ENCODE measurements at regions not wholly inside any gene's neighbourhood (a gene's known extent, or its start where the extent isn't known, plus 50 kb on each side); places are given as distances from the start of the nearest gene placed in this dataset.

DNA sequence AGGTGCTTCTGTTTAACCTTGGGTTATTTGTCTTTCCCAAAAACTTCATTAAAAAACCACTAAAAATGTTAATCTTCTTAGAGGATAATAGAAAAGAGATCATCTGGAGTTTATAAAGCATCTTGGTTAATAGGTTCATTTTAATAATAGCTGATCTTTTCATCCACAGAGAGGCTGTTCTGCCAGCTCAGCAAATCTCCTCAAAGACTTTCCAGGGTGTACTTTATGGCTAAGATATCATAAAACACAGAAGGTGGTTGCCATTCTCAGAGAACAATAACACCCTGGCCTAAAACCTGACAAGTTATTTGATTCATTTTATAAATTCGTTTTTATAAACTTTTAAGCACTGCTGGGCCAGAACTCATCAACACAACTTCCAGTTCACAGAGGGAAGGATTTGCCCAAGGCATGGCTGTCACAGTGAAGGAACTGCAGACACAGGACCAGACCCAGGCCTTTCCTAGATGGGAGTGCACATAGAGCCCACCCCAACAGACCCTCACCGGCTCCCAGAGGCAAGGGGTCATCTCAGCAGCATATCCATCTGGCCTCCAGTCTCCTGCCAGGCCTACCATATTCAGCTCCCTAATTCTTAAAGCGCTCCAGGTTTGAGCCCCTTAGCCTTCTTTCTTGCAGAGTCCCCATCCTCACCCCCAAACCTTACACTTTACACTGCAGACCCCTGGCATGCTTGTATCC, 203.4 kb upstream of the RAB6C start:
- H3K4me2 ChIP-seq (ENCODE audit: low read length): no peak overlapping the region
- H3K36me3 ChIP-seq (replicated peaks; ENCODE audit: low read depth, low read length): no peaks in the 10 kb centered on the region
- no peaks in the 10 kb centered on the region for H3K9me3 ChIP-seq (ENCODE audit: insufficient read depth, low read length)
- H3K4me3 ChIP-seq (ENCODE audit: low read length): no peak overlapping the region
- 0 out of 2 replicates have a peak, but pooled peaks cover 2% of the 10 kb centered on the region for H3K4me1 ChIP-seq (ENCODE audit: low read length)
- H3K27ac ChIP-seq (ENCODE audit: low read length): no peak overlapping the region
- H3K9ac ChIP-seq (ENCODE audit: low read length): no peak overlapping the region
- no peak for TF ChIP-seq EZH2phosphoT487 (IDR thresholded peaks at IDR 0.05; ENCODE audit: low read depth)
- TF ChIP-seq, protein P1, sequence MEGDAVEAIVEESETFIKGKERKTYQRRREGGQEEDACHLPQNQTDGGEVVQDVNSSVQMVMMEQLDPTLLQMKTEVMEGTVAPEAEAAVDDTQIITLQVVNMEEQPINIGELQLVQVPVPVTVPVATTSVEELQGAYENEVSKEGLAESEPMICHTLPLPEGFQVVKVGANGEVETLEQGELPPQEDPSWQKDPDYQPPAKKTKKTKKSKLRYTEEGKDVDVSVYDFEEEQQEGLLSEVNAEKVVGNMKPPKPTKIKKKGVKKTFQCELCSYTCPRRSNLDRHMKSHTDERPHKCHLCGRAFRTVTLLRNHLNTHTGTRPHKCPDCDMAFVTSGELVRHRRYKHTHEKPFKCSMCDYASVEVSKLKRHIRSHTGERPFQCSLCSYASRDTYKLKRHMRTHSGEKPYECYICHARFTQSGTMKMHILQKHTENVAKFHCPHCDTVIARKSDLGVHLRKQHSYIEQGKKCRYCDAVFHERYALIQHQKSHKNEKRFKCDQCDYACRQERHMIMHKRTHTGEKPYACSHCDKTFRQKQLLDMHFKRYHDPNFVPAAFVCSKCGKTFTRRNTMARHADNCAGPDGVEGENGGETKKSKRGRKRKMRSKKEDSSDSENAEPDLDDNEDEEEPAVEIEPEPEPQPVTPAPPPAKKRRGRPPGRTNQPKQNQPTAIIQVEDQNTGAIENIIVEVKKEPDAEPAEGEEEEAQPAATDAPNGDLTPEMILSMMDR (IDR thresholded peaks at IDR 0.05; ENCODE audit: low read depth, low read length): no peak
- no peaks in the 10 kb centered on the region for H3K79me2 ChIP-seq (ENCODE audit: low read length)
- no peak overlapping the region for H2AFZ ChIP-seq (ENCODE audit: low read depth, low read length)
- H3K27me3 ChIP-seq (ENCODE audit: low read depth, low read length): 0 out of 2 replicates have a peak, but pooled peaks cover 10% of the 10 kb centered on the region
- no peaks in the 10 kb centered on the region for H4K20me1 ChIP-seq (ENCODE audit: insufficient read depth, low read length)

DNA sequence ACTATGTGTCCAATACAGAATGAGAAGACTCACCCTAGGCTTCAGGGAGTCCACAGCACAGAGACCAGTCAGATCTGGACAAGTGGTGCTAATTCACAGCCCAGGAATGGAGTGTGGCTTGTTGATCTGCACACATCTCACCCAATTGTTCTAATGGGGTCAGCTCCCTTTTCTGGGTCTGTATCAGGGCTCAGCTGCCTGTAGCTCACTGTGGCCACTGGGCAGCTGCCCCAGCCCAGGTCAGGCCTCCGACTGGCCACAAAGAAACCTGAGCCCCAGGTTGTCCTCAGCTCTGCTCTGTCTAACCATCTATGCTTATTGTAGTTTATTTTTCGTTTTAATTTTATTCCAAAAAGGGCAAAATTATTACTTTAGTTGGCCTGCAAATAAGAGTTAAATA, 202.3 kb upstream of the RAB6C start:
- Histone ChIP-seq H3K9me3 (ENCODE audit: insufficient read depth, low read length) (no peaks in the 10 kb centered on the region), H2AFZ (ENCODE audit: low read depth, low read length) (no peak overlapping the region), H3K4me3 (ENCODE audit: low read length) (no peak overlapping the region), H3K36me3 (replicated peaks; ENCODE audit: low read depth, low read length) (no peaks in the 10 kb centered on the region), H3K4me2 (ENCODE audit: low read length) (no peak overlapping the region), H3K79me2 (ENCODE audit: low read length) (no peaks in the 10 kb centered on the region), H4K20me1 (ENCODE audit: insufficient read depth, low read length) (no peaks in the 10 kb centered on the region), H3K4me1 (ENCODE audit: low read length) (peaks cover 4% of the 10 kb centered on the region; the same call in 1 of the 2 replicates), H3K27ac (ENCODE audit: low read length) (no peak overlapping the region), H3K27me3 (ENCODE audit: low read depth, low read length) (0 out of 2 replicates have a peak, but pooled peaks cover 2% of the 10 kb centered on the region), H3K9ac (ENCODE audit: low read length) (no peak overlapping the region)
- no peak for TF ChIP-seq EZH2phosphoT487 (IDR thresholded peaks at IDR 0.05; ENCODE audit: low read depth)
- TF ChIP-seq, protein P1 (IDR thresholded peaks at IDR 0.05; ENCODE audit: low read depth, low read length): no peak

- Histone ChIP-seq H3K4me1 (ENCODE audit: low read length) (peaks cover 11% of the 10 kb centered on the region), H3K27ac (ENCODE audit: low read length) (no peak overlapping the region), H3K4me2 (ENCODE audit: low read length) (no peak overlapping the region), H3K79me2 (ENCODE audit: low read length) (no peaks in the 10 kb centered on the region), H3K9ac (ENCODE audit: low read length) (no peak overlapping the region), H3K4me3 (ENCODE audit: low read length) (no peak overlapping the region), H3K9me3 (ENCODE audit: insufficient read depth, low read length) (no peaks in the 10 kb centered on the region), H2AFZ (ENCODE audit: low read depth, low read length) (no peak overlapping the region), H4K20me1 (ENCODE audit: insufficient read depth, low read length) (no peaks in the 10 kb centered on the region), H3K36me3 (replicated peaks; ENCODE audit: low read depth, low read length) (no peaks in the 10 kb centered on the region), H3K27me3 (ENCODE audit: low read depth, low read length) (no peaks in the 10 kb centered on the region)
- TF ChIP-seq, protein P1 (IDR thresholded peaks at IDR 0.05; ENCODE audit: low read depth, low read length): no peak
- no peak for TF ChIP-seq EZH2phosphoT487 (IDR thresholded peaks at IDR 0.05; ENCODE audit: low read depth)
These were observed 201.5 kb upstream of the RAB6C start for GRCh38 chr2:129777762-129778583.

DNA sequence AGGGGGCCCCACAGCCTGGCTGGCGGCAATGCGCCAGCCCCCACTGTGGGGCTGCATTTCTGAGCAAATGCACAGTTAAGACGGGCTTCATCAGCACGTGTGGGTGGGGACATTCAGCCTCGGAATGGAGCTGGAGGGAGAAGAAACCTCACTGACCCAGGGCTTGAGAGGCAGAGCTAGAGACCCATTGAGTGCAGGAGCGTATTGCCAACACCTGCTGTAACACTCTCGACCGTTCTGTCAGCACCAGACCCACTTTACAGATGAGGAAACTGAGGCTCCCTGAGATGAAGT, 200.9 kb upstream of the RAB6C start:
- Histone ChIP-seq H3K9ac (ENCODE audit: low read length) (no peak overlapping the region), H4K20me1 (ENCODE audit: insufficient read depth, low read length) (no peaks in the 10 kb centered on the region), H3K9me3 (ENCODE audit: insufficient read depth, low read length) (no peaks in the 10 kb centered on the region), H3K4me1 (ENCODE audit: low read length) (peaks cover 11% of the 10 kb centered on the region), H2AFZ (ENCODE audit: low read depth, low read length) (no peak overlapping the region), H3K79me2 (ENCODE audit: low read length) (no peaks in the 10 kb centered on the region), H3K4me2 (ENCODE audit: low read length) (no peak overlapping the region), H3K27ac (ENCODE audit: low read length) (no peak overlapping the region), H3K36me3 (replicated peaks; ENCODE audit: low read depth, low read length) (no peaks in the 10 kb centered on the region), H3K4me3 (ENCODE audit: low read length) (no peak overlapping the region), H3K27me3 (ENCODE audit: low read depth, low read length) (no peaks in the 10 kb centered on the region)
- TF ChIP-seq, protein P1 (IDR thresholded peaks at IDR 0.05; ENCODE audit: low read depth, low read length): no peak
- TF ChIP-seq EZH2phosphoT487 (IDR thresholded peaks at IDR 0.05; ENCODE audit: low read depth): no peak
